IMR-90 (cell line): ENCODE measurements at regions not wholly inside any gene's neighbourhood (a gene's known extent, or its start where the extent isn't known, plus 50 kb on each side); places are given as distances from the start of the nearest gene placed in this dataset.

Experiments
- CHD1 ChIP-seq: IDR thresholded peaks from 2 replicates; pipeline ENCODE4 v1.6.1; 2012; ENCODE audit warnings: low read depth, low read length, improper control_type of control experiment
- CTCF ChIP-seq: conservative IDR thresholded peaks from 2 replicates; pipeline ENCODE4 v1.5.1; 2012; ENCODE audit warnings: mild to moderate bottlenecking, low read depth, low read length, improper control_type of control experiment
- MAFK ChIP-seq: IDR thresholded peaks from 2 replicates; pipeline ENCODE4 v1.6.1; 2012; ENCODE audit warnings: low read depth, low read length, improper control_type of control experiment
- MXI1 ChIP-seq: IDR thresholded peaks from 2 replicates; pipeline ENCODE4 v1.6.1; 2012; ENCODE audit warnings: low read depth, mild to moderate bottlenecking, low read length, moderate library complexity, borderline replicate concordance
- POLR2A ChIP-seq: IDR thresholded peaks from 2 replicates; pipeline ENCODE4 v1.6.1; 2012; ENCODE audit warnings: mild to moderate bottlenecking, low read depth, low read length
- RAD21 ChIP-seq: IDR thresholded peaks from 2 replicates; pipeline ENCODE4 v1.6.1; 2012; ENCODE audit warnings: low read length, improper control_type of control experiment
- RFX5 ChIP-seq: IDR thresholded peaks from 2 replicates; pipeline ENCODE4 v1.8.0; 2012; ENCODE audit warnings: low read depth, mild to moderate bottlenecking, low read length, moderate library complexity
- SMC3 ChIP-seq: fragments of 150-350 bp; IDR thresholded peaks from 2 replicates; pipeline ENCODE4 v1.6.1; 2016; ENCODE audit warnings: low read depth, mild to moderate bottlenecking, antibody characterized with exemption, low read length, moderate library complexity

- no peak for TF ChIP-seq CTCF
- no peak for TF ChIP-seq POLR2A
- TF ChIP-seq RAD21: no peak
- TF ChIP-seq MXI1: no peak
- no peak for TF ChIP-seq RFX5
- TF ChIP-seq MAFK: no peak
- no peak for TF ChIP-seq SMC3
- no peak for TF ChIP-seq CHD1
These were observed 405.0 kb upstream of the ZMIZ1 start for GRCh38 chr10:78663721-78664120.
